ENCODE measurements at regions not wholly inside any gene's neighbourhood (a gene's known extent, or its start where the extent isn't known, plus 50 kb on each side); places are given as distances from the start of the nearest gene placed in this dataset.

DNA sequence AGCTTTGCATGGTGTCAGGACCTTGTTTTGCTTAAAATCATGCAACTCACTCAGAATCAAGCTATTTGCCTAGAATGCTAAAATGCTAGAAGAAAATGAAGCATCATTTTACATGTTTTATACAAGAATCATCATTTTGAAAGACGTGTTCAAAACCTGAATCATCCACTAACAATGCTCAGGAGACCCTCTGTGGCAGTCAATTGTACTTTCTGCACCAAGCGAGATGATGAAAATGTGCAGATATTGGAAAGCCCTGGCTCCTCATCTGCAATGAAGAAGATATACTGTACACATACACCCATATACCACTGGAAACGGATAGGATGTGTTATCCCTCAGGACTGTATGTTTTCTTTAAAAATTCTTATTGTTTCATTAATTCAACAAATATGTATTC is 92.7 kb downstream of the DYRK2 start:
- TF ChIP-seq TAF1 (IDR thresholded peaks at IDR 0.05; ENCODE audit: borderline replicate concordance, insufficient read depth, low read length) (no peak), POLR2AphosphoS5 (IDR thresholded peaks at IDR 0.05; ENCODE audit: low read depth, low read length) (no peak), SIN3A (IDR thresholded peaks at IDR 0.05; ENCODE audit: borderline replicate concordance, insufficient read depth, low read length) (no peak), REST (IDR thresholded peaks at IDR 0.05; ENCODE audit: insufficient read depth in 1 of 2, low read depth in 2 of 2, low read length in 2 of 2) (no peak)
